DOHH2 (cell line): ENCODE measurements at regions not wholly inside any gene's neighbourhood (a gene's known extent, or its start where the extent isn't known, plus 50 kb on each side); places are given as distances from the start of the nearest gene placed in this dataset.

Experiments
- CTCF ChIP-seq: fragments of 200-600 bp; sonication (generic); IDR thresholded peaks from one replicate; pipeline ENCODE4 v1.5.1; 2014; ENCODE audit warnings: antibody characterized with exemption, mild to moderate bottlenecking, low read depth, low read length; ENCODE audit not compliant: poor library complexity, severe bottlenecking
- EZH2phosphoT487 ChIP-seq: fragments of 200-600 bp; sonication (generic); IDR thresholded peaks from 2 replicates; pipeline ENCODE4 v1.6.1; 2017; ENCODE audit warnings: borderline replicate concordance, mild to moderate bottlenecking, antibody characterized with exemption, low read length, moderate library complexity, mixed read lengths

GRCh38 chr12:91551927-91552326 is 369.3 kb upstream of the DCN start:
- TF ChIP-seq CTCF, result no peak
- no peak for TF ChIP-seq EZH2phosphoT487
